ENCODE measurements at regions not wholly inside any gene's neighbourhood (a gene's known extent, or its start where the extent isn't known, plus 50 kb on each side); places are given as distances from the start of the nearest gene placed in this dataset.
"Not testable (repeated sequence)": the region's sequence is repeated elsewhere in the genome, so short reads cannot be mapped to it uniquely, and the experiment has no call there.

DNA sequence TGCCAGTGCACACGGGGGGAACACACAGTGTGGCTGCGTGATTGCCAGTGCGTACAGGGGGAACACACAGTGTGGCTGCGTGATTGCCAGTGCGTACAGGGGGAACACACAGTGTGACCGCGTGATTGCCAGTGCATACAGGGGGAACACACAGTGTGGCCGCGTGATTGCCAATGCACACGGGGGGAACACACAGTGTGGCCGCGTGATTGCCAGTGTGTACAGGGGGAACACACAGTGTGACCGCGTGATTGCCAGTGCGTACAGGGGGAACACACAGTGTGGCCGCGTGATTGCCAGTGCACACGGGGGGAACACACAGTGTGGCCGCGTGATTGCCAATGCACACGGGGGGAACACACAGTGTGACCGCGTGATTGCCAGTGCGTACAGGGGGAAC is 139.4 kb downstream of the RTP5 start:
- H3K79me1 ChIP-seq (ENCODE audit: low read depth, low read length); H2BK5ac ChIP-seq (ENCODE audit: low read depth, low read length); H3K9ac ChIP-seq (replicated peaks in 1 of 4; ENCODE audit: extremely low read depth in 1 of 4, low read depth in 3 of 4, low read length in 3 of 4); H3K4me1 ChIP-seq (replicated peaks in 1 of 4; ENCODE audit: control insufficient read depth in 3 of 4, insufficient read depth in 4 of 4, low read length in 3 of 4); H3K36me3 ChIP-seq (ENCODE audit: control insufficient read depth in 2 of 4, insufficient read depth in 4 of 4, low read length in 3 of 4); H3K27me3 ChIP-seq (replicated peaks in 1 of 4; ENCODE audit: control insufficient read depth in 3 of 4, extremely low read depth in 1 of 4, insufficient read depth in 3 of 4, low read length in 3 of 4); H2BK20ac ChIP-seq (ENCODE audit: low read length); H3K23ac ChIP-seq (ENCODE audit: insufficient read length); H4K20me1 ChIP-seq (replicated peaks in 1 of 2; ENCODE audit: control insufficient read depth in 1 of 2, insufficient read depth in 2 of 2, low read length in 2 of 2); H3K23me2 ChIP-seq (ENCODE audit: low read depth, low read length); DNase-seq (ENCODE audit: low read depth in 1 of 2, low spot score in 2 of 2); H3K4me3 ChIP-seq (ENCODE audit: extremely low read depth in 1 of 4, insufficient read depth in 2 of 4, low read depth in 3 of 4, low read length in 4 of 4); FAIRE-seq; H2BK15ac ChIP-seq (ENCODE audit: low read length); CTCF ChIA-PET (ENCODE audit: partially characterized antibody); H2BK120ac ChIP-seq (replicated peaks; ENCODE audit: low read depth, low read length); H2AFZ ChIP-seq (ENCODE audit: low read length); H3K4ac ChIP-seq (replicated peaks; ENCODE audit: insufficient read length, low read depth, low read length); POLR2A ChIA-PET (ENCODE audit: partially characterized antibody); H4K5ac ChIP-seq (ENCODE audit: insufficient read length, low read depth, low read length); H3K14ac ChIP-seq (ENCODE audit: insufficient read length); H3K27ac ChIP-seq (ENCODE audit: low read depth, low read length); H3K4me2 ChIP-seq (ENCODE audit: insufficient read depth in 1 of 2, low read depth in 2 of 2, low read length in 2 of 2); H4K91ac ChIP-seq (replicated peaks; ENCODE audit: insufficient read length, low read length); H3K79me2 ChIP-seq (ENCODE audit: control insufficient read depth in 1 of 2, insufficient read depth in 2 of 2, low read length in 2 of 2); H4K8ac ChIP-seq (ENCODE audit: extremely low read depth, insufficient read depth, low read length); H3K56ac ChIP-seq (replicated peaks; ENCODE audit: insufficient read length, low read depth, low read length); H2AK5ac ChIP-seq (ENCODE audit: low read depth, low read length); H3K18ac ChIP-seq (ENCODE audit: extremely low read depth, low read length); H2BK12ac ChIP-seq (ENCODE audit: low read depth, low read length): not testable (repeated sequence)
- H3K9me3 ChIP-seq (ENCODE audit: insufficient read depth in 2 of 2, low read depth in 1 of 2, low read length in 1 of 2), result peaks cover 7 to 35% of the 10 kb centered on the region in 2 experiments; a peak in 3 of 4 replicates
- WGBS, 2 experiments (ENCODE audit: extremely low coverage in 1 of 2, insufficient coverage in 1 of 2, insufficient read length in 1 of 2, insufficient replicate concordance in 2 of 2, low coverage in 1 of 2, low lambda C conversion rate in 2 of 2, missing lambda C conversion rate in 1 of 2), result 60% methylated on average over 3 of the region's 24 CpGs; no CpG with 5 or more reads in 1 of the 2 experiments

DNA sequence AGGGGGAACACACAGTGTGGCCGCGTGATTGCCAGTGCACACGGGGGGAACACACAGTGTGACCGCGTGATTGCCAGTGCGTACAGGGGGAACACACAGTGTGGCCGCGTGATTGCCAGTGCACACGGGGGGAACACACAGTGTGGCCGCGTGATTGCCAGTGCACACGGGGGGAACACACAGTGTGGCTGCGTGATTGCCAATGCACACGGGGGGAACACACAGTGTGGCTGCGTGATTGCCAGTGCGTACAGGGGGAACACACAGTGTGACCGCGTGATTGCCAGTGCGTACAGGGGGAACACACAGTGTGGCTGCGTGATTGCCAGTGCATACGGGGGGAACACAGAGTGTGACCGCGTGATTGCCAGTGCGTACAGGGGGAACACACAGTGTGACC is 140.3 kb downstream of the RTP5 start:
- H4K20me1 ChIP-seq (replicated peaks in 1 of 2; ENCODE audit: control insufficient read depth in 1 of 2, insufficient read depth in 2 of 2, low read length in 2 of 2); H3K9ac ChIP-seq (replicated peaks in 1 of 4; ENCODE audit: extremely low read depth in 1 of 4, low read depth in 3 of 4, low read length in 3 of 4); H3K18ac ChIP-seq (ENCODE audit: extremely low read depth, low read length); H3K27ac ChIP-seq (ENCODE audit: low read depth, low read length); H3K4me2 ChIP-seq (ENCODE audit: insufficient read depth in 1 of 2, low read depth in 2 of 2, low read length in 2 of 2); H3K56ac ChIP-seq (replicated peaks; ENCODE audit: insufficient read length, low read depth, low read length); CTCF ChIA-PET (ENCODE audit: partially characterized antibody); H4K5ac ChIP-seq (ENCODE audit: insufficient read length, low read depth, low read length); H3K23me2 ChIP-seq (ENCODE audit: low read depth, low read length); H3K23ac ChIP-seq (ENCODE audit: insufficient read length); H3K4me3 ChIP-seq (ENCODE audit: extremely low read depth in 1 of 4, insufficient read depth in 2 of 4, low read depth in 3 of 4, low read length in 4 of 4); H3K79me1 ChIP-seq (ENCODE audit: low read depth, low read length); H2BK15ac ChIP-seq (ENCODE audit: low read length); DNase-seq (ENCODE audit: low read depth in 1 of 2, low spot score in 2 of 2); H4K8ac ChIP-seq (ENCODE audit: extremely low read depth, insufficient read depth, low read length); H2BK20ac ChIP-seq (ENCODE audit: low read length); FAIRE-seq; H3K27me3 ChIP-seq (replicated peaks in 1 of 4; ENCODE audit: control insufficient read depth in 3 of 4, extremely low read depth in 1 of 4, insufficient read depth in 3 of 4, low read length in 3 of 4); H3K14ac ChIP-seq (ENCODE audit: insufficient read length); POLR2A ChIA-PET (ENCODE audit: partially characterized antibody); H2BK12ac ChIP-seq (ENCODE audit: low read depth, low read length); H3K4ac ChIP-seq (replicated peaks; ENCODE audit: insufficient read length, low read depth, low read length); H2AK5ac ChIP-seq (ENCODE audit: low read depth, low read length); H3K36me3 ChIP-seq (ENCODE audit: control insufficient read depth in 2 of 4, insufficient read depth in 4 of 4, low read length in 3 of 4); H2BK5ac ChIP-seq (ENCODE audit: low read depth, low read length); H4K91ac ChIP-seq (replicated peaks; ENCODE audit: insufficient read length, low read length); H2BK120ac ChIP-seq (replicated peaks; ENCODE audit: low read depth, low read length); H2AFZ ChIP-seq (ENCODE audit: low read length); H3K4me1 ChIP-seq (replicated peaks in 1 of 4; ENCODE audit: control insufficient read depth in 3 of 4, insufficient read depth in 4 of 4, low read length in 3 of 4); H3K79me2 ChIP-seq (ENCODE audit: control insufficient read depth in 1 of 2, insufficient read depth in 2 of 2, low read length in 2 of 2): not testable (repeated sequence)
- WGBS, 2 experiments (ENCODE audit: extremely low coverage in 1 of 2, insufficient coverage in 1 of 2, insufficient read length in 1 of 2, insufficient replicate concordance in 2 of 2, low coverage in 1 of 2, low lambda C conversion rate in 2 of 2, missing lambda C conversion rate in 1 of 2), result 77% methylated on average over 12 of the region's 24 CpGs; no CpG with 5 or more reads in 1 of the 2 experiments
- H3K9me3 ChIP-seq (ENCODE audit: insufficient read depth in 2 of 2, low read depth in 1 of 2, low read length in 1 of 2), result peaks cover 7 to 30% of the 10 kb centered on the region in 2 experiments; a peak in 3 of 4 replicates

Data from H1 (cell line).